CD14-positive monocyte (primary cell): ENCODE measurements at regions not wholly inside any gene's neighbourhood (a gene's known extent, or its start where the extent isn't known, plus 50 kb on each side); places are given as distances from the start of the nearest gene placed in this dataset.

ENCODE experiments used
- DNase-seq, 3 donors: peaks; one replicate each; pipeline ENCODE4 v3.0.0-alpha.2; 2011 to 2022
- H2AFZ ChIP-seq: 2 replicates; pipeline ENCODE4 v1.6.0; 2012; ENCODE audit warnings: mild to moderate bottlenecking, low read depth, low read length, inconsistent platforms; ENCODE audit not compliant: insufficient read depth, poor library complexity, severe bottlenecking
- H3K27ac ChIP-seq, 2 donors: 1 replicate in 1 of 2; 2 replicates in 1 of 2; pipeline ENCODE4 v1.5.1; 2012 to 2013; ENCODE audit warnings: low read length in 2 of 2, control low read depth in 1 of 2, inconsistent platforms in 1 of 2, low read depth in 1 of 2, mild to moderate bottlenecking in 1 of 2
- H3K27me3 ChIP-seq, 2 donors: one replicate each; pipeline versions ENCODE4 v1.6.0 to v1.6.1; 2011 to 2013; ENCODE audit warnings: low read length in 2 of 2; ENCODE audit not compliant: control insufficient read depth in 2 of 2, insufficient read depth in 2 of 2
- H3K36me3 ChIP-seq, 2 donors: replicated peaks in 1 of 2; 1 replicate in 1 of 2; 2 replicates in 1 of 2; pipeline versions ENCODE4 v1.5.1 to v1.6.1; 2012 to 2013; ENCODE audit warnings: low read length in 2 of 2, control low read depth in 1 of 2, inconsistent platforms in 1 of 2, mild to moderate bottlenecking in 1 of 2; ENCODE audit not compliant: insufficient read depth in 2 of 2, control insufficient read depth in 1 of 2
- H3K4me1 ChIP-seq, 2 donors: 1 replicate in 1 of 2; 2 replicates in 1 of 2; pipeline versions ENCODE4 v1.5.1 to v1.6.1; 2012 to 2013; ENCODE audit warnings: low read length in 2 of 2, control low read depth in 1 of 2, inconsistent platforms in 1 of 2, mild to moderate bottlenecking in 1 of 2, moderate library complexity in 1 of 2; ENCODE audit not compliant: insufficient read depth in 2 of 2, control insufficient read depth in 1 of 2
- H3K4me2 ChIP-seq: replicated peaks from 2 replicates; pipeline ENCODE3; 2012; ENCODE audit warnings: low read length, moderate library complexity, mild to moderate bottlenecking; ENCODE audit not compliant: poor library complexity, severe bottlenecking; ENCODE audit errors: extremely low read depth
- H3K4me3 ChIP-seq, 3 experiments: fragments of 200-600 bp in 1 of 3; sonication (generic) in 1 of 3; replicated peaks in 1 of 3; 1 replicate in 2 of 3; 2 replicates in 1 of 3; pipeline ENCODE4 v1.5.1; 2011 to 2013; ENCODE audit warnings: low read length in 3 of 3, mild to moderate bottlenecking in 3 of 3, control low read depth in 2 of 3, low read depth in 2 of 3, inconsistent platforms in 1 of 3, moderate library complexity in 1 of 3
- H3K79me2 ChIP-seq: 2 replicates; pipeline ENCODE4 v1.6.0; 2012; ENCODE audit warnings: mild to moderate bottlenecking, control low read depth, inconsistent platforms, low read length, moderate library complexity; ENCODE audit not compliant: insufficient read depth
- H3K9ac ChIP-seq: 2 replicates; pipeline ENCODE4 v1.6.0; 2017; ENCODE audit warnings: low read length, mild to moderate bottlenecking; ENCODE audit not compliant: insufficient read depth, poor library complexity, severe bottlenecking
- H3K9me3 ChIP-seq, 2 donors: replicated peaks in 1 of 2; 1 replicate in 1 of 2; 2 replicates in 1 of 2; pipeline versions ENCODE4 v1.5.1 to v1.6.1; 2012 to 2013; ENCODE audit warnings: low read length in 2 of 2, control low read depth in 1 of 2; ENCODE audit not compliant: control insufficient read depth in 1 of 2, insufficient read depth in 1 of 2
- H4K20me1 ChIP-seq: 2 replicates; pipeline ENCODE4 v1.6.0; 2012; ENCODE audit warnings: mild to moderate bottlenecking, low read length, control low read depth, moderate library complexity; ENCODE audit not compliant: insufficient read depth
- H3K27ac Mint-ChIP-seq, 7 donors: one replicate each; pipeline ENCODE4 v1.8.0; 2020; ENCODE audit warnings: mild to moderate bottlenecking in 7 of 7, mixed read lengths in 7 of 7, moderate library complexity in 6 of 7, inconsistent platforms in 2 of 7
- H3K27me3 Mint-ChIP-seq, 3 donors: one replicate each; pipeline ENCODE4 v1.8.0; 2021 to 2022; ENCODE audit warnings: low read depth in 3 of 3, mild to moderate bottlenecking in 3 of 3, mixed read lengths in 3 of 3, moderate library complexity in 3 of 3, inconsistent platforms in 1 of 3
- H3K36me3 Mint-ChIP-seq, 2 donors: one replicate each; pipeline ENCODE4 v1.8.0; 2020; ENCODE audit warnings: mixed read lengths in 2 of 2, inconsistent platforms in 1 of 2, mild to moderate bottlenecking in 1 of 2
- H3K4me1 Mint-ChIP-seq: one replicate; pipeline ENCODE4 v1.8.0; 2020; ENCODE audit warnings: mild to moderate bottlenecking, mixed read lengths
- H3K4me3 Mint-ChIP-seq, 2 donors: one replicate each; pipeline ENCODE4 v1.8.0; 2020; ENCODE audit warnings: mild to moderate bottlenecking in 2 of 2, mixed read lengths in 2 of 2, moderate library complexity in 1 of 2
- H3K9me3 Mint-ChIP-seq, 7 donors: one replicate each; pipeline ENCODE4 v1.8.0; 2020 to 2022; ENCODE audit warnings: mixed read lengths in 7 of 7, mild to moderate bottlenecking in 6 of 7, moderate library complexity in 6 of 7, inconsistent platforms in 2 of 7
- CTCF ChIP-seq: fragments of 200-600 bp; IDR thresholded peaks from one replicate; pipeline ENCODE4 v1.8.0; 2022; ENCODE audit warnings: antibody characterized with exemption, mild to moderate bottlenecking
- WGBS: methylation state at CpG from one replicate; pipeline ENCODE4 v1.1.5; 2013; ENCODE audit warnings: missing lambda C conversion rate; ENCODE audit not compliant: insufficient coverage; 5-methylcytosine and 5-hydroxymethylcytosine counted together
- intact Hi-C, 2 donors: fragments of 100-400 bp; cut with micrococcal nuclease; formaldehyde crosslinking; loops; one replicate each; pipeline versions ENCODE4 v1.15.0 to v1.15.1; 2023

GRCh38 chr14:94903883-94904282 is 134.0 kb upstream of the GSC start:
- H3K27me3 Mint-ChIP-seq = peaks cover 2 to 5% (median 4%) of the 10 kb centered on the region in 3 donors
- Histone ChIP-seq H2AFZ (no peak overlapping the region), H3K9me3 (no peaks in the 10 kb centered on the region), H4K20me1 (no peaks in the 10 kb centered on the region), H3K4me2 (no peak overlapping the region), H3K4me3 (no peak overlapping the region), H3K4me1 (no peaks in the 10 kb centered on the region), H3K9ac (no peak overlapping the region), H3K27me3 (no peaks in the 10 kb centered on the region), H3K36me3 (no peaks in the 10 kb centered on the region), H3K27ac (no peak overlapping the region), H3K79me2 (no peaks in the 10 kb centered on the region)
- H3K27ac Mint-ChIP-seq = no peak overlapping the region
- no peak for TF ChIP-seq CTCF
- no peaks in the 10 kb centered on the region for H3K4me1 Mint-ChIP-seq
- DNase-seq = no peak
- no peaks in the 10 kb centered on the region for H3K36me3 Mint-ChIP-seq
- H3K9me3 Mint-ChIP-seq = peaks cover 0 to 8% (median 0%) of the 10 kb centered on the region in 7 donors
- WGBS = 88% methylated on average over 3 of the region's 3 CpGs
- H3K4me3 Mint-ChIP-seq = no peak overlapping the region
- intact Hi-C loops = no loop called here

- H3K9ac ChIP-seq = no peak overlapping the region
- no peaks in the 10 kb centered on the region for H3K36me3 ChIP-seq
- TF ChIP-seq CTCF = no peak
- no peak overlapping the region for H3K27ac ChIP-seq
- H4K20me1 ChIP-seq = no peaks in the 10 kb centered on the region
- no peak overlapping the region for H3K4me2 ChIP-seq
- Mint-ChIP-seq H3K27ac (no peak overlapping the region), H3K4me3 (no peak overlapping the region), H3K27me3 (peaks cover 4 to 5% (median 4%) of the 10 kb centered on the region in 3 donors), H3K36me3 (no peaks in the 10 kb centered on the region), H3K4me1 (no peaks in the 10 kb centered on the region), H3K9me3 (peaks cover 0 to 6% (median 0%) of the 10 kb centered on the region in 7 donors)
- no peak overlapping the region for H3K4me3 ChIP-seq
- H2AFZ ChIP-seq = no peak overlapping the region
- no peak for DNase-seq
- intact Hi-C loops = no loop called here
- no peaks in the 10 kb centered on the region for H3K79me2 ChIP-seq
- WGBS = 80% methylated on average over 1 of the region's 4 CpGs
- no peaks in the 10 kb centered on the region for H3K4me1 ChIP-seq
- H3K27me3 ChIP-seq = no peaks in the 10 kb centered on the region
- H3K9me3 ChIP-seq = no peaks in the 10 kb centered on the region
Observed at GRCh38 chr14:94903338-94903737, 133.4 kb upstream of the GSC start.
